ENCODE measurements at regions not wholly inside any gene's neighbourhood (a gene's known extent, or its start where the extent isn't known, plus 50 kb on each side); places are given as distances from the start of the nearest gene placed in this dataset.
A peak's percentile ranks its signal among the peaks of the same experiment; 100 is the strongest.

GRCh38 chr3:101950510-101950909 lies 101.2 kb downstream of the NFKBIZ start (continued):
- TF ChIP-seq FOSL2 (IDR thresholded peaks at IDR 0.05; ENCODE audit: borderline replicate concordance, low read depth) (peak; percentile 51; the same call in 1 of the 2 replicates), SIN3A (IDR thresholded peaks at IDR 0.05; ENCODE audit: borderline replicate concordance, low read depth, low read length) (no peak), CHD2 (IDR thresholded peaks at IDR 0.05; ENCODE audit: low read length, partially characterized antibody) (no peak), NRF1 (IDR thresholded peaks at IDR 0.05; ENCODE audit: low read depth, low read length) (no peak), SMC3 (IDR thresholded peaks at IDR 0.05; ENCODE audit: low read depth, low read length) (no peak), EZH2phosphoT487 (IDR thresholded peaks at IDR 0.05; ENCODE audit: borderline replicate concordance, low read depth) (no peak), REST (IDR thresholded peaks at IDR 0.05; ENCODE audit: low read depth, low read length) (no peak), TEAD4 (IDR thresholded peaks at IDR 0.05; ENCODE audit: borderline replicate concordance, insufficient read depth) (0 out of 2 replicates have a peak, but pooled peaks have one; percentile 3), EP300 (IDR thresholded peaks at IDR 0.05; ENCODE audit: borderline replicate concordance in 1 of 2, low read depth in 1 of 2, low read length in 1 of 2) (peak in 1 of 2 experiments; percentile 70; a peak in 1 of 4 replicates), IRF3 (IDR thresholded peaks at IDR 0.05; ENCODE audit: low read depth, low read length) (no peak), PBX3 (IDR thresholded peaks at IDR 0.05) (peak; percentile 61), NFIC (IDR thresholded peaks at IDR 0.05; ENCODE audit: borderline replicate concordance) (peak; percentile 22; the same call in 1 of the 2 replicates), ELF1 (IDR thresholded peaks at IDR 0.05) (no peak), TAF1 (IDR thresholded peaks at IDR 0.05; ENCODE audit: borderline replicate concordance, low read depth, low read length) (no peak), ZBTB33 (IDR thresholded peaks at IDR 0.05; ENCODE audit: borderline replicate concordance, low read depth) (no peak), MXI1 (IDR thresholded peaks at IDR 0.05; ENCODE audit: low read depth, low read length) (no peak)
